ENCODE measurements at regions not wholly inside any gene's neighbourhood (a gene's known extent, or its start where the extent isn't known, plus 50 kb on each side); places are given as distances from the start of the nearest gene placed in this dataset.

- peaks cover 8% of the 10 kb centered on the region for H3K4me1 ChIP-seq (ENCODE audit: insufficient read depth, low read length, poor library complexity, severe bottlenecking)
- BruUV-seq (replicated peaks): no TSS peak
- no peak overlapping the region for H3K4me3 ChIP-seq (ENCODE audit: low read depth, low read length, poor library complexity, severe bottlenecking)
- no peaks in the 10 kb centered on the region for H3K9me3 ChIP-seq (ENCODE audit: low read depth, low read length, poor library complexity, severe bottlenecking)
- H3K27ac ChIP-seq (ENCODE audit: low read depth, low read length, poor library complexity, severe bottlenecking): no peak overlapping the region
- POLR2A ChIA-PET (ENCODE audit: low non-redundant PET): no interaction called here
- DNase-seq (ENCODE audit: low spot score): no peak
- CTCF ChIA-PET: no interaction called here
- no peaks in the 10 kb centered on the region for H3K27me3 ChIP-seq (replicated peaks; ENCODE audit: insufficient read depth, low read depth, low read length, poor library complexity)
- TF ChIP-seq EZH2 (IDR thresholded peaks at IDR 0.05; ENCODE audit: borderline replicate concordance, low read depth, low read length, poor library complexity, severe bottlenecking): no peak
- TF ChIP-seq CTCF (conservative IDR thresholded peaks at IDR 0.05; ENCODE audit: low read depth, low read length): no peak
- intact Hi-C loops (cut with micrococcal nuclease; ENCODE audit: unreplicated experiment): no loop called here
- no peaks in the 10 kb centered on the region for H3K36me3 ChIP-seq (ENCODE audit: insufficient read depth, low read length, poor library complexity, severe bottlenecking)
Observed at GRCh38 chr5:145585443-145586148, 249.5 kb downstream of the PRELID2 start.

GRCh38 chr5:145579301-145579700, 255.8 kb downstream of the PRELID2 start:
- Histone ChIP-seq H3K9me3 (ENCODE audit: low read depth, low read length, poor library complexity, severe bottlenecking) (peaks cover 5% of the 10 kb centered on the region), H3K4me1 (ENCODE audit: insufficient read depth, low read length, poor library complexity, severe bottlenecking) (peaks cover 9% of the 10 kb centered on the region), H3K36me3 (ENCODE audit: insufficient read depth, low read length, poor library complexity, severe bottlenecking) (no peaks in the 10 kb centered on the region), H3K4me3 (ENCODE audit: low read depth, low read length, poor library complexity, severe bottlenecking) (no peak overlapping the region), H3K27ac (ENCODE audit: low read depth, low read length, poor library complexity, severe bottlenecking) (no peak overlapping the region), H3K27me3 (replicated peaks; ENCODE audit: insufficient read depth, low read depth, low read length, poor library complexity) (no peaks in the 10 kb centered on the region)
- intact Hi-C loops (cut with micrococcal nuclease; ENCODE audit: unreplicated experiment): no loop called here
- BruUV-seq (replicated peaks): no TSS peak
- TF ChIP-seq CTCF (conservative IDR thresholded peaks at IDR 0.05; ENCODE audit: low read depth, low read length): no peak
- TF ChIP-seq EZH2 (IDR thresholded peaks at IDR 0.05; ENCODE audit: borderline replicate concordance, low read depth, low read length, poor library complexity, severe bottlenecking): no peak
- no peak for DNase-seq (ENCODE audit: low spot score)
- ChIA-PET POLR2A (ENCODE audit: low non-redundant PET) (no interaction called here), CTCF (no interaction called here)

- TF ChIP-seq CTCF (conservative IDR thresholded peaks at IDR 0.05; ENCODE audit: low read depth, low read length): no peak
- no peak for TF ChIP-seq EZH2 (IDR thresholded peaks at IDR 0.05; ENCODE audit: borderline replicate concordance, low read depth, low read length, poor library complexity, severe bottlenecking)
- DNase-seq (ENCODE audit: low spot score): no peak
- no peaks in the 10 kb centered on the region for H3K36me3 ChIP-seq (ENCODE audit: insufficient read depth, low read length, poor library complexity, severe bottlenecking)
- H3K4me3 ChIP-seq (ENCODE audit: low read depth, low read length, poor library complexity, severe bottlenecking): no peak overlapping the region
- H3K27me3 ChIP-seq (replicated peaks; ENCODE audit: insufficient read depth, low read depth, low read length, poor library complexity): no peaks in the 10 kb centered on the region
- H3K4me1 ChIP-seq (ENCODE audit: insufficient read depth, low read length, poor library complexity, severe bottlenecking): peaks cover 9% of the 10 kb centered on the region
- ChIA-PET CTCF (no interaction called here), POLR2A (ENCODE audit: low non-redundant PET) (no interaction called here)
- intact Hi-C loops (cut with micrococcal nuclease; ENCODE audit: unreplicated experiment): no loop called here
- no peak overlapping the region for H3K27ac ChIP-seq (ENCODE audit: low read depth, low read length, poor library complexity, severe bottlenecking)
- BruUV-seq (replicated peaks): no TSS peak
- peaks cover 5% of the 10 kb centered on the region for H3K9me3 ChIP-seq (ENCODE audit: low read depth, low read length, poor library complexity, severe bottlenecking)
Observed at GRCh38 chr5:145574889-145575573, 260.1 kb downstream of the PRELID2 start.

All from A673 (cell line).